CD4-positive, alpha-beta T cell treated with Interleukin-6 at 100 ng/mL for 8 hours (primary cell): ENCODE measurements at regions not wholly inside any gene's neighbourhood (a gene's known extent, or its start where the extent isn't known, plus 50 kb on each side); places are given as distances from the start of the nearest gene placed in this dataset.
"Not testable (repeated sequence)": the region's sequence is repeated elsewhere in the genome, so short reads cannot be mapped to it uniquely, and the experiment has no call there.

Source experiments
- DNase-seq: peaks from one replicate; pipeline ENCODE4 v3.0.0-alpha.2; 2020; ENCODE audit warnings: mixed read lengths, low spot score

GRCh38 chrX:13223868-13224567, 95.8 kb downstream of the ATXN3L start:
- no peak for DNase-seq

GRCh38 chrX:13220916-13221315, 98.9 kb downstream of the ATXN3L start:
- no peak for DNase-seq

- no peak for DNase-seq
These were observed 99.7 kb downstream of the ATXN3L start for GRCh38 chrX:13219991-13220764.

- DNase-seq = no peak
These were observed 101.1 kb downstream of the ATXN3L start for GRCh38 chrX:13218758-13219157.

- no peak for DNase-seq
These were observed 103.7 kb downstream of the ATXN3L start for GRCh38 chrX:13216139-13216538.

DNA sequence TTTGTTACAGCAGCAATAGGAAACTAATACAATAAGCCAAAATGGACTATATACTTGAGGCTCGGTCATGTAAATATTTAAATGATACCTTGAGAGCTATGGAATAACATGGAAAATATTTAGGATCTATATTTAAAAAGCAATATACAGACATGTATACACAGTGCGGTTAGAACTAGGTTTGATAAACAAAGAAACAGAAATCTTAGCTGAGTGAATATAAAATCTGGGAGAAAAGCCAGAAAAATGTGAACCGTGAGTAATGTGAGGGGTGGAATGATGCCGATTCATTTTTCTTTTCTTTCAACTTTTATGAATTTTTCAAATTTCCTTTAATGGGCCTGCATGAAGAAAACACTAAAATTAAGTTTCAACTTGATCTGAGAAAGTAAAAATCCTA, 104.1 kb downstream of the ATXN3L start:
- no peak for DNase-seq

DNA sequence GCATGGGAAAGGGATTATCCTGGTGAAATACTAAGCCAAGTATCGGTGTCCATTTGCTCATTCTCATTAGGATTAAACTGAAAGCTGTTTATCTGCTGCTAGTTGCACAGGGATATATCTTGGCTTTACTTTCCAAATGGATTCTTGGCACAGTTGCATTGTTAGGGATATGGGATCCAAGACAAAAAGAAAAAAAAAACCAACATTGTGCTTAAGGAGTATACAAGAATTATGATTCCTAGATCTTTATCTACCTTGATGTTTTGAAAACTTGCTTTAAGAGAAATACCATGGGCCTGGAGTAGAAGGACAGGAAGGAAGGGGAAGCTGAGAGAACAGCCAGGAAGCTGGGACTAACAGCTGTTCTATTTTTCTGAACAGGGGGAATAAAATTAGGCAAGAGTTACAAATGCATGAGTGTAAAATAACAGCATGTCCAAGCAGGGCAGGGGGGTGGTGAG, 107.6 kb downstream of the ATXN3L start:
- DNase-seq = no peak

DNA sequence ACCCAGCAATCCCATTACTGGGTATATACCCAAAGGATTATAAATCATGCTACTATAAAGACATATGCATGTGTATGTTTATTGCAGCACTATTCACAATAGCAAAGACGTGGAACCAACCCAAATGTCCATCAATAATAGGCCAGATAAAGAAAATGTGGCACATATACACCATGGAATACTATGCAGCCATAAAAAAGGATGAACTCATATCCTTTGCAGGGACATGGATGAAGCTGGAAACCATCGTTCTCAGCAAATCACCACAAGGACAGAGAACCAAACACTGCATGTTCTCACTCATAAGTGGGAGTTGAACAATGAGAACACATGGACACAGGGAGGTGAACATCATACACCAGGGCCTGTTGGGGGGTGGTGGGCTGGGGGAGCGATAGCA, 109.7 kb downstream of the ATXN3L start:
- not testable (repeated sequence) for DNase-seq

GRCh38 chrX:13209704-13210103, 110.1 kb downstream of the ATXN3L start:
- not testable (repeated sequence) for DNase-seq

DNA sequence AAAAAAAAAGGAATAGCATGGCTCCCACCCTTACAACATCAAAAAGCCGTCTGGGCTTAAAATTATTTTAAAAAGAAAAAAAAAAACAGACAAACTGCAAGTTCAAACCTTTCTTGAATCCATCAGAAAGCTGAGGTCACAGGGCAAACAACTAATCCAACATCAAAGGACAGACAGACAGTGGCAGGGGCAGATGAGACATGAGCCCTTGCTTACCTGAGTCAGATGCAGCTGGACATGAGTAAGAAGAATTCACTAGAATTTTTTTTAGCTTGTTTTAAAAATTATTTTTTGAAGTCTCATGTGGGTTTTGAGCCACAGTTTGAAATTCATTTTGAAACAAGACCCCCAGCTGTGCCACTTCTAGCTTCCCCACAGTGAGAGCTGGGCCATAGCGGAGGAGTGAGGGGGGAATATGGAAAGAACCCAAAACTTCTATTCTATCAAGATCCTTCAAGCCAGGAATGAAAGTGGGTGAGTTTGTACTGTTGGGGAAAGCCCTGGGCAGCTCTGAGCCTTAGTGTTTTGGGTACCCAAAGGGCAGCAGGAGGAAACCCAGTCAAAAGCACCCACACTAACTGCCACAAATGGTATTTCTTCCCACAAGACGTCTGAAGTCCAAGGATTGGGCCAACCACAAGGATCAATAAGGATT, 111.4 kb downstream of the ATXN3L start:
- no peak for DNase-seq

- DNase-seq = no peak
These were observed 116.6 kb downstream of the ATXN3L start for GRCh38 chrX:13203271-13203670.

DNA sequence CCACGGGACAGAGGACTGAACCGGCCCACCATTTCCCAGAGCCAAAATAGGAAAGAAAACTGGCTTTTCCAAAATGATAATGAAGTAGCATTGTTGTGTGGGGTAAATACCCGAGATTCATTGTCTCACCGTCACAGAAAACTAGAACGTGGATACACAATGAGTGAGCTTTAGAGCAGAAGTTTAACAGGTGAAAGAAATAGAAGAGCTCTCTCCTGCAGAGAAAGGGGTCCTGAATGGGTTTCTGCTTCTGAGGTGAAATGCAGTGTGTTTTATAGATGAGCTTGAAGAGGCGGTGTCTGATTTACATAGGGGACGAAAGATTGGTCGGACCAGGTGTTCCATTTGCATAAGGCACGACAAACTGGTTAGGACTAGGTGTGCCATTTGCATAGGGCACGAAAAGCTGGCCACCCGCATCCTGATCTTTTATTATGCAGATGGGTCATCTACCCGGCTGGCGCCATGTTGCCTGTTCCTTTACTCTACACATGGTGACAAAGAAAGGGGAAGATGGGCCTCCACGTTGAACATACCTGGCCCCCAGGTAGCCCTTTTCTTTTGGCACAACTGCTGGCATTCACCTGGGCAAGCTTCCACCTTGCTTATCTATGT, 118.1 kb downstream of the ATXN3L start:
- DNase-seq = no peak

GRCh38 chrX:13200398-13200797, 119.5 kb downstream of the ATXN3L start:
- no peak for DNase-seq

DNA sequence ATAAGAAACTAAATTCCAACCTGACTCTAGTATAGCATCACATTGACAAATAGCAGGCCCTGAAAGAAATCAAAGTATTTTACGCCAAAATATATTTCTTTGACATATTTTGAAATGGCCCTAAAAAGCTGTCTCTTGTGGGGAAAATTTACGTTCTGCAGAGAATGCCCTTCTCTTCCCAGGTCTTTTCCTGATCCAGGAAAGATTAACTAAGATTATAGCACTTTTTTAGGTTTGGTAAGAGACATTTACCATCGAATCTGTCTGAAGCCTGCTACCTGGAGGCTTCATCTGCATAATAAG, 121.1 kb downstream of the ATXN3L start:
- no peak for DNase-seq

DNA sequence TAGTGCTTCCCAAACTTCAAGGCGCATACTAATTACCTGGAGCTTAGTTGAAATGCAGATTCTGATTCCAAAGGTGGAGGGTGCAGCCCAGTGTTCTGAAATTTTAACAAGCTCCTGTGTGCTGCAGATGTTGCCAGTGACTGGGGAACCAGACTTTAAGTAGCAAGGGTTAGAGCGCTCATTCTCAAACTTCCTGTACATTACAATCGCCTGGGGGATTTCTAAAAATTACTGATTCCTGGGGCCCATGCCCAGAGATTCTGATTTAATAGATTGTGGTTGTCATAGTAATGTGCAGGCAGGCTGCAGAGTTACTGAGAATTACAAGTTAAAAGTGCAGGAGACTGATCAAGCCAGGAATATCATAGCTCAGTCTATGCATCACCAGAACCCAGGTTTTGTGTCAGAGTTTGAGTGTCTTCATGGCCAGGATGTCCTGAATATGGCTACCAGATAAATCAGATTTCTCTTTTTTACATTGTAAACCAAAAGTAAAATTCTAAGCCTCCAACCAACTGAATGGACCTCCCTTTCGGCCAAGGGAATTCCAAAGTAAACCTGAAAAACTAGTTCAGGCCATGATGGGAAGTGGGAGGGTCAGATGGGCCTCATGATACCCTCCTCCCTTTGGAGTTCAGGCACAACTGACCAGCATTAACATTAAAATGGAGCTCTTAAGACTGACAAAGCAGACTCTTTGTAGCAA, 121.6 kb downstream of the ATXN3L start:
- DNase-seq = no peak

DNA sequence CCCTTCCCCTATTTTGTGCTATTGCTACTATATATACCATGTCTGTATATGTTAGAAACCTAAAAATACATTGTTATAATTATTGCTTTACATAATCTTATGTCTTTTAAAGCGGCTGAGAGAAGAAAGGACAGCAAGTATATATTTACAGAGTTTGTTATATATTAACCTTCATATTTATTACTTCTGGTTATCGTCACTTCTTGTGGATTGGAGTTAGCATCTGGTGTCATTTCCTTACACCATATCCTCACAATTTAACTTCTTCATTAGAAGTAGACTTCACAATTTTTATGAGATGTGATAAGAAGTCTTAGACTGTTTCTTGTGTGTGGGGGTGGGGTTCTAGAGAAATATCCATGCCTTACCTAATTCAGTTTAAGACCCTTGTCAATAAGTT, 123.1 kb downstream of the ATXN3L start:
- DNase-seq = no peak

GRCh38 chrX:13195340-13195739, 124.5 kb downstream of the ATXN3L start:
- DNase-seq = no peak

- DNase-seq = no peak
These were observed 125.4 kb downstream of the ATXN3L start for GRCh38 chrX:13194291-13195103.

DNA sequence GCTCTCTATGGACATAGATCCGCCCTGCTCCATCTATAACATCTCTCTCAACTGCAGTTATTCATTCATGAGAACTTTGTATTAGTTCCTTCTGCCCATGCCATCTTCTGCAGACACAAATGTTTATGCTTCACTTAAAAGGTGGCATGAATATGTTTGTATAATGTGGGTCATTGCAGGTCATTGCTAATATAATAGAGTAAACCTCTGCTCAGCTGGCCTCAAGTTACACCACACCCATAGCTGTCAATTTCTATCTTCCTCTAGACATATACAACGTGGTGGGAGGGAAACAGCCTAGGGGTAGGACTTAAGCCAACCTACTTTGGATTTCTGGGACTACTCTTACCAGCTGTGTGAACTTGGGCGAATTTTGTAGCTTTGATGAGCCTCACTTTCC, 129.8 kb downstream of the ATXN3L start:
- DNase-seq = no peak

GRCh38 chrX:13189380-13189779, 130.5 kb downstream of the ATXN3L start:
- no peak for DNase-seq

- no peak for DNase-seq
These were observed 131.0 kb downstream of the ATXN3L start for GRCh38 chrX:13188731-13189309.
